ENCODE measurements at regions not wholly inside any gene's neighbourhood (a gene's known extent, or its start where the extent isn't known, plus 50 kb on each side); places are given as distances from the start of the nearest gene placed in this dataset.

DNA sequence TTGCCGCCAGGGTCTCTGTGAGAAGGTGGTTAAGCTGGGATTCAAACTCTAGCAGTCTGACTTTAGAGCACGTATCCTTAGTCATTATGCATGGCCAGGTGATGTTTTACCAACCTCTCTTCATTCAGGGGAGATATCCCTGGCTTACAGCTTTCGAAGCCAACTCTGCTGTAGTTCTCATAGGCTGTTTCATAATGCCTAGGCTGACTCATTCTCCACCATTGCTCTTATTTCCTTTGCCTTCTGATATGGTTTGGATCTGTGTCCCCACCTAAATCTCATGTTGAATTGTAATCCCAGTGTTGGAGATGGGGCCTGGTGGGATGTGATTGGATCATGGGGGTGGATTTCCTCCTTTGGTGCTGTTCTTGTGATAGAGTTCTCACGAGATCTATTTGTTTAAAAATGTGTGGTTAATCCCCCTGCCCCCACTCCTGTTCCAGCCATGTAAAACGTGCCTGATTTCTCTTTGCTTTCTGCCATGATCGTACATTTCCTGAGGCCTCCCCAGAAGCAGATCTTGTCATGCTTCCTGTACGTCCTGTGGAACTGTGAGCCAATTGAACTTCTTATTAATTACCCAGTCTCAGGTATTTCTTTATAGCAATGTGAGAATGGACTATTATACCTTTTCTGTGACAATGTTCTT, 94.6 kb upstream of the MAN1A1 start:
- Histone ChIP-seq H4K20me1 (ENCODE audit: insufficient read depth) (no peaks in the 10 kb centered on the region), H3K4me2 (ENCODE audit: low read length) (no peak overlapping the region), H3K9ac (ENCODE audit: low read length) (no peak overlapping the region), H3K36me3 (ENCODE audit: insufficient read depth, low read length) (no peaks in the 10 kb centered on the region), H2AFZ (ENCODE audit: low read depth, low read length) (no peak overlapping the region), H3K27ac (ENCODE audit: low read length) (no peak overlapping the region), H3K9me3 (ENCODE audit: low read length) (no peaks in the 10 kb centered on the region), H3F3A (ENCODE audit: insufficient read depth, low read length, poor library complexity, severe bottlenecking) (no peaks in the 10 kb centered on the region), H3K79me2 (replicated peaks; ENCODE audit: insufficient read depth, low read length) (no peaks in the 10 kb centered on the region), H3K27me3 (ENCODE audit: insufficient read depth, low read depth, low read length) (no peaks in the 10 kb centered on the region), H3K9me2 (ENCODE audit: insufficient read depth, low read length) (no peaks in the 10 kb centered on the region), H3K4me3 (ENCODE audit: low read length) (no peak overlapping the region)
- TF ChIP-seq EZH2 (IDR thresholded peaks at IDR 0.05; ENCODE audit: borderline replicate concordance, insufficient read depth, low read length, poor library complexity, severe bottlenecking) (no peak), EP300 (conservative IDR thresholded peaks at IDR 0.05; ENCODE audit: poor library complexity, severe bottlenecking) (no peak)

DNA sequence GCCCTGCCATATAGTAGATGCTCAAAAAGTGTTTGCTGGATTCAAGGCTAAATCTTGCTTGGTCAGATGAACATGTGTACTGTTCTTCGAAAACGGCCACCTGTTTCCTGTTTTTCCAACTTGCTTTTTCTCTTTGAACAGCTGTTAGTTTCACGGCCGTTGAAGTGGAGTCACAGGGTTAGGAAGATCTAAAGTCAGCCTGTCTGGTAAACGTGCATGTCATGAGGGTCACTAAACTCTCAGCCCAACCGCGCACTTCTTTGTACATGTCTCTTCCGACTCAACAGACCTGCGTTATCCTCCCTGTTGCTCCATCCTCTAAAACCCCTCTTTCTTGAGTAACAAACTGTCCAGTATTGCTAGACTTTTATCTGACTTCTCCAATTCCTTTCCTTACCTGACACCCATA, 93.2 kb upstream of the MAN1A1 start:
- no peak overlapping the region for H3K27ac ChIP-seq (ENCODE audit: low read length)
- no peaks in the 10 kb centered on the region for H3K79me2 ChIP-seq (replicated peaks; ENCODE audit: insufficient read depth, low read length)
- no peak for TF ChIP-seq TAF1 (IDR thresholded peaks at IDR 0.05; ENCODE audit: low read depth)
- TF ChIP-seq, protein P1, sequence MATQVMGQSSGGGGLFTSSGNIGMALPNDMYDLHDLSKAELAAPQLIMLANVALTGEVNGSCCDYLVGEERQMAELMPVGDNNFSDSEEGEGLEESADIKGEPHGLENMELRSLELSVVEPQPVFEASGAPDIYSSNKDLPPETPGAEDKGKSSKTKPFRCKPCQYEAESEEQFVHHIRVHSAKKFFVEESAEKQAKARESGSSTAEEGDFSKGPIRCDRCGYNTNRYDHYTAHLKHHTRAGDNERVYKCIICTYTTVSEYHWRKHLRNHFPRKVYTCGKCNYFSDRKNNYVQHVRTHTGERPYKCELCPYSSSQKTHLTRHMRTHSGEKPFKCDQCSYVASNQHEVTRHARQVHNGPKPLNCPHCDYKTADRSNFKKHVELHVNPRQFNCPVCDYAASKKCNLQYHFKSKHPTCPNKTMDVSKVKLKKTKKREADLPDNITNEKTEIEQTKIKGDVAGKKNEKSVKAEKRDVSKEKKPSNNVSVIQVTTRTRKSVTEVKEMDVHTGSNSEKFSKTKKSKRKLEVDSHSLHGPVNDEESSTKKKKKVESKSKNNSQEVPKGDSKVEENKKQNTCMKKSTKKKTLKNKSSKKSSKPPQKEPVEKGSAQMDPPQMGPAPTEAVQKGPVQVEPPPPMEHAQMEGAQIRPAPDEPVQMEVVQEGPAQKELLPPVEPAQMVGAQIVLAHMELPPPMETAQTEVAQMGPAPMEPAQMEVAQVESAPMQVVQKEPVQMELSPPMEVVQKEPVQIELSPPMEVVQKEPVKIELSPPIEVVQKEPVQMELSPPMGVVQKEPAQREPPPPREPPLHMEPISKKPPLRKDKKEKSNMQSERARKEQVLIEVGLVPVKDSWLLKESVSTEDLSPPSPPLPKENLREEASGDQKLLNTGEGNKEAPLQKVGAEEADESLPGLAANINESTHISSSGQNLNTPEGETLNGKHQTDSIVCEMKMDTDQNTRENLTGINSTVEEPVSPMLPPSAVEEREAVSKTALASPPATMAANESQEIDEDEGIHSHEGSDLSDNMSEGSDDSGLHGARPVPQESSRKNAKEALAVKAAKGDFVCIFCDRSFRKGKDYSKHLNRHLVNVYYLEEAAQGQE (IDR thresholded peaks at IDR 0.05; ENCODE audit: borderline replicate concordance), result no peak
- no peak for TF ChIP-seq MXI1 (conservative IDR thresholded peaks at IDR 0.05; ENCODE audit: poor library complexity, severe bottlenecking)
- TF ChIP-seq RAD21 (conservative IDR thresholded peaks at IDR 0.05), result no peak
- TF ChIP-seq EZH2 (IDR thresholded peaks at IDR 0.05; ENCODE audit: borderline replicate concordance, insufficient read depth, low read length, poor library complexity, severe bottlenecking), result no peak
- TF ChIP-seq EP300 (conservative IDR thresholded peaks at IDR 0.05; ENCODE audit: poor library complexity, severe bottlenecking), result no peak
- TF ChIP-seq, protein P2, sequence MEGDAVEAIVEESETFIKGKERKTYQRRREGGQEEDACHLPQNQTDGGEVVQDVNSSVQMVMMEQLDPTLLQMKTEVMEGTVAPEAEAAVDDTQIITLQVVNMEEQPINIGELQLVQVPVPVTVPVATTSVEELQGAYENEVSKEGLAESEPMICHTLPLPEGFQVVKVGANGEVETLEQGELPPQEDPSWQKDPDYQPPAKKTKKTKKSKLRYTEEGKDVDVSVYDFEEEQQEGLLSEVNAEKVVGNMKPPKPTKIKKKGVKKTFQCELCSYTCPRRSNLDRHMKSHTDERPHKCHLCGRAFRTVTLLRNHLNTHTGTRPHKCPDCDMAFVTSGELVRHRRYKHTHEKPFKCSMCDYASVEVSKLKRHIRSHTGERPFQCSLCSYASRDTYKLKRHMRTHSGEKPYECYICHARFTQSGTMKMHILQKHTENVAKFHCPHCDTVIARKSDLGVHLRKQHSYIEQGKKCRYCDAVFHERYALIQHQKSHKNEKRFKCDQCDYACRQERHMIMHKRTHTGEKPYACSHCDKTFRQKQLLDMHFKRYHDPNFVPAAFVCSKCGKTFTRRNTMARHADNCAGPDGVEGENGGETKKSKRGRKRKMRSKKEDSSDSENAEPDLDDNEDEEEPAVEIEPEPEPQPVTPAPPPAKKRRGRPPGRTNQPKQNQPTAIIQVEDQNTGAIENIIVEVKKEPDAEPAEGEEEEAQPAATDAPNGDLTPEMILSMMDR (IDR thresholded peaks at IDR 0.05; ENCODE audit: poor library complexity, severe bottlenecking), result no peak
- no peak for TF ChIP-seq SMC3 (conservative IDR thresholded peaks at IDR 0.05; ENCODE audit: poor library complexity)
- TF ChIP-seq POLR2AphosphoS5 (IDR thresholded peaks at IDR 0.05), result no peak

More for the DNA sequence above, 93.2 kb upstream of the MAN1A1 start:
- no peaks in the 10 kb centered on the region for H3K27me3 ChIP-seq (ENCODE audit: insufficient read depth, low read depth, low read length)
- no peak overlapping the region for H3K4me2 ChIP-seq (ENCODE audit: low read length)
- no peaks in the 10 kb centered on the region for H3K9me3 ChIP-seq (ENCODE audit: low read length)
- H3K4me3 ChIP-seq (ENCODE audit: low read length), result no peak overlapping the region
- no peaks in the 10 kb centered on the region for H4K20me1 ChIP-seq (ENCODE audit: insufficient read depth)
- H3K9ac ChIP-seq (ENCODE audit: low read length), result no peak overlapping the region
- H3F3A ChIP-seq (ENCODE audit: insufficient read depth, low read length, poor library complexity, severe bottlenecking), result no peaks in the 10 kb centered on the region
- H2AFZ ChIP-seq (ENCODE audit: low read depth, low read length), result no peak overlapping the region
- H3K36me3 ChIP-seq (ENCODE audit: insufficient read depth, low read length), result no peaks in the 10 kb centered on the region
- no peaks in the 10 kb centered on the region for H3K9me2 ChIP-seq (ENCODE audit: insufficient read depth, low read length)

Data from neural cell (in vitro differentiated cells).